Stimulated activated naive CD8-positive, alpha-beta T cell treated with anti-CD3 and anti-CD28 coated beads, Interleukin-15, Interleukin-2, amounts not matched to agents 100 ng/mL and 50 ng/mL, for 24 hours (primary cell): ENCODE measurements at regions not wholly inside any gene's neighbourhood (a gene's known extent, or its start where the extent isn't known, plus 50 kb on each side); places are given as distances from the start of the nearest gene placed in this dataset.

Experiments used
- H3K27ac Mint-ChIP-seq: one replicate; pipeline ENCODE4 v1.8.0; 2021; ENCODE audit warnings: mild to moderate bottlenecking, mixed read lengths
- H3K27me3 Mint-ChIP-seq: one replicate; pipeline ENCODE4 v1.8.0; 2021; ENCODE audit warnings: mixed read lengths
- H3K36me3 Mint-ChIP-seq: one replicate; pipeline ENCODE4 v1.8.0; 2021; ENCODE audit warnings: low read depth, mixed read lengths
- H3K4me1 Mint-ChIP-seq: one replicate; pipeline ENCODE4 v1.8.0; 2021; ENCODE audit warnings: low read depth, mixed read lengths
- H3K4me3 Mint-ChIP-seq: one replicate; pipeline ENCODE4 v1.8.0; 2021; ENCODE audit warnings: mild to moderate bottlenecking, mixed read lengths
- H3K9me3 Mint-ChIP-seq: one replicate; pipeline ENCODE4 v1.8.0; 2021; ENCODE audit warnings: mixed read lengths

GRCh38 chr2:176494949-176495353 lies 225.7 kb downstream of the MTX2 start:
- no peaks in the 10 kb centered on the region for H3K36me3 Mint-ChIP-seq
- peaks cover 21% of the 10 kb centered on the region for H3K4me1 Mint-ChIP-seq
- no peak overlapping the region for H3K27ac Mint-ChIP-seq
- no peaks in the 10 kb centered on the region for H3K9me3 Mint-ChIP-seq
- no peak overlapping the region for H3K4me3 Mint-ChIP-seq
- peaks cover 39% of the 10 kb centered on the region for H3K27me3 Mint-ChIP-seq

GRCh38 chr2:176495826-176496225 lies 226.6 kb downstream of the MTX2 start:
- Mint-ChIP-seq H3K36me3 (no peaks in the 10 kb centered on the region), H3K4me3 (no peak overlapping the region), H3K27me3 (peaks cover 41% of the 10 kb centered on the region), H3K27ac (no peak overlapping the region), H3K9me3 (no peaks in the 10 kb centered on the region), H3K4me1 (peaks cover 18% of the 10 kb centered on the region)

GRCh38 chr2:176496761-176497160 lies 227.5 kb downstream of the MTX2 start:
- Mint-ChIP-seq H3K9me3 (no peaks in the 10 kb centered on the region), H3K27ac (no peak overlapping the region), H3K27me3 (peaks cover 48% of the 10 kb centered on the region), H3K36me3 (no peaks in the 10 kb centered on the region), H3K4me3 (no peak overlapping the region), H3K4me1 (peaks cover 9% of the 10 kb centered on the region)

GRCh38 chr2:176500901-176501300 lies 231.7 kb downstream of the MTX2 start:
- H3K27me3 Mint-ChIP-seq: peaks cover 55% of the 10 kb centered on the region
- no peaks in the 10 kb centered on the region for H3K4me1 Mint-ChIP-seq
- no peaks in the 10 kb centered on the region for H3K9me3 Mint-ChIP-seq
- H3K4me3 Mint-ChIP-seq: no peak overlapping the region
- H3K36me3 Mint-ChIP-seq: no peaks in the 10 kb centered on the region
- no peak overlapping the region for H3K27ac Mint-ChIP-seq

GRCh38 chr2:176501617-176502016 lies 232.4 kb downstream of the MTX2 start:
- Mint-ChIP-seq H3K36me3 (no peaks in the 10 kb centered on the region), H3K27ac (no peak overlapping the region), H3K4me1 (no peaks in the 10 kb centered on the region)

GRCh38 chr2:176502619-176503018 lies 233.4 kb downstream of the MTX2 start:
- Mint-ChIP-seq H3K9me3 (no peaks in the 10 kb centered on the region), H3K4me3 (no peak overlapping the region), H3K4me1 (no peaks in the 10 kb centered on the region), H3K36me3 (no peaks in the 10 kb centered on the region), H3K27ac (no peak overlapping the region), H3K27me3 (peaks cover 52% of the 10 kb centered on the region)

More at GRCh38 chr2:176501617-176502016, 232.4 kb downstream of the MTX2 start:
- Mint-ChIP-seq H3K27me3 (peaks cover 52% of the 10 kb centered on the region), H3K9me3 (no peaks in the 10 kb centered on the region), H3K4me3 (no peak overlapping the region)

GRCh38 chr2:176503776-176504175 lies 234.5 kb downstream of the MTX2 start:
- H3K27ac Mint-ChIP-seq: no peak overlapping the region
- H3K27me3 Mint-ChIP-seq: peaks cover 47% of the 10 kb centered on the region
- H3K4me3 Mint-ChIP-seq: no peak overlapping the region
- no peaks in the 10 kb centered on the region for H3K36me3 Mint-ChIP-seq
- peaks cover 9% of the 10 kb centered on the region for H3K4me1 Mint-ChIP-seq
- no peaks in the 10 kb centered on the region for H3K9me3 Mint-ChIP-seq

GRCh38 chr2:176504440-176504839 lies 235.2 kb downstream of the MTX2 start:
- Mint-ChIP-seq H3K27me3 (peaks cover 40% of the 10 kb centered on the region), H3K4me3 (no peak overlapping the region), H3K36me3 (no peaks in the 10 kb centered on the region), H3K4me1 (peaks cover 15% of the 10 kb centered on the region), H3K27ac (no peak overlapping the region), H3K9me3 (no peaks in the 10 kb centered on the region)

- no peaks in the 10 kb centered on the region for H3K9me3 Mint-ChIP-seq
- no peaks in the 10 kb centered on the region for H3K36me3 Mint-ChIP-seq
- H3K27ac Mint-ChIP-seq: no peak overlapping the region
- peaks cover 26% of the 10 kb centered on the region for H3K27me3 Mint-ChIP-seq
- peaks cover 24% of the 10 kb centered on the region for H3K4me1 Mint-ChIP-seq
- no peak overlapping the region for H3K4me3 Mint-ChIP-seq
Observed at GRCh38 chr2:176507786-176508185, 238.5 kb downstream of the MTX2 start.

- Mint-ChIP-seq H3K9me3 (peaks cover under 1% of the 10 kb centered on the region), H3K4me1 (peaks cover 24% of the 10 kb centered on the region), H3K27ac (peak overlapping the region; percentile 65), H3K27me3 (peaks cover 21% of the 10 kb centered on the region), H3K4me3 (no peak overlapping the region), H3K36me3 (no peaks in the 10 kb centered on the region)
Observed at GRCh38 chr2:176508374-176508773, 239.1 kb downstream of the MTX2 start.

GRCh38 chr2:176508984-176509740 lies 239.9 kb downstream of the MTX2 start:
- Mint-ChIP-seq H3K27me3 (peaks cover 15% of the 10 kb centered on the region), H3K4me1 (peaks cover 24% of the 10 kb centered on the region), H3K9me3 (peaks cover 3% of the 10 kb centered on the region), H3K27ac (peak overlapping the region; percentile 65), H3K4me3 (no peak overlapping the region), H3K36me3 (no peaks in the 10 kb centered on the region)

GRCh38 chr2:176514276-176514675 lies 245.0 kb downstream of the MTX2 start:
- no peak overlapping the region for H3K27ac Mint-ChIP-seq
- no peak overlapping the region for H3K4me3 Mint-ChIP-seq
- H3K27me3 Mint-ChIP-seq: peaks cover 5% of the 10 kb centered on the region
- H3K9me3 Mint-ChIP-seq: peaks cover 3% of the 10 kb centered on the region
- H3K36me3 Mint-ChIP-seq: no peaks in the 10 kb centered on the region
- H3K4me1 Mint-ChIP-seq: peaks cover 19% of the 10 kb centered on the region

GRCh38 chr2:176514805-176515500 lies 245.7 kb downstream of the MTX2 start:
- Mint-ChIP-seq H3K36me3 (no peaks in the 10 kb centered on the region), H3K9me3 (peaks cover 3% of the 10 kb centered on the region), H3K4me3 (no peak overlapping the region), H3K27me3 (peaks cover 4% of the 10 kb centered on the region), H3K27ac (no peak overlapping the region), H3K4me1 (peaks cover 12% of the 10 kb centered on the region)

- H3K27ac Mint-ChIP-seq: no peak overlapping the region
- H3K4me3 Mint-ChIP-seq: no peak overlapping the region
- H3K9me3 Mint-ChIP-seq: peaks cover 3% of the 10 kb centered on the region
- no peaks in the 10 kb centered on the region for H3K36me3 Mint-ChIP-seq
- H3K27me3 Mint-ChIP-seq: no peaks in the 10 kb centered on the region
- H3K4me1 Mint-ChIP-seq: peaks cover 9% of the 10 kb centered on the region
Observed at GRCh38 chr2:176516051-176516602, 246.9 kb downstream of the MTX2 start.

- peaks cover 9% of the 10 kb centered on the region for H3K4me1 Mint-ChIP-seq
- no peaks in the 10 kb centered on the region for H3K9me3 Mint-ChIP-seq
- no peak overlapping the region for H3K4me3 Mint-ChIP-seq
- H3K27me3 Mint-ChIP-seq: no peaks in the 10 kb centered on the region
- no peaks in the 10 kb centered on the region for H3K36me3 Mint-ChIP-seq
- no peak overlapping the region for H3K27ac Mint-ChIP-seq
Observed at GRCh38 chr2:176518823-176519222, 249.6 kb downstream of the MTX2 start.
